HT1080 (cell line): ENCODE measurements at regions not wholly inside any gene's neighbourhood (a gene's known extent, or its start where the extent isn't known, plus 50 kb on each side); places are given as distances from the start of the nearest gene placed in this dataset.
A peak's percentile ranks its signal among the peaks of the same experiment; 100 is the strongest.
"Not testable (repeated sequence)": the region's sequence is repeated elsewhere in the genome, so short reads cannot be mapped to it uniquely, and the experiment has no call there.

Experiments used
- DNase-seq: peaks from one replicate; pipeline ENCODE4 v3.0.0-alpha.2; 2015; ENCODE audit warnings: low read depth

DNA sequence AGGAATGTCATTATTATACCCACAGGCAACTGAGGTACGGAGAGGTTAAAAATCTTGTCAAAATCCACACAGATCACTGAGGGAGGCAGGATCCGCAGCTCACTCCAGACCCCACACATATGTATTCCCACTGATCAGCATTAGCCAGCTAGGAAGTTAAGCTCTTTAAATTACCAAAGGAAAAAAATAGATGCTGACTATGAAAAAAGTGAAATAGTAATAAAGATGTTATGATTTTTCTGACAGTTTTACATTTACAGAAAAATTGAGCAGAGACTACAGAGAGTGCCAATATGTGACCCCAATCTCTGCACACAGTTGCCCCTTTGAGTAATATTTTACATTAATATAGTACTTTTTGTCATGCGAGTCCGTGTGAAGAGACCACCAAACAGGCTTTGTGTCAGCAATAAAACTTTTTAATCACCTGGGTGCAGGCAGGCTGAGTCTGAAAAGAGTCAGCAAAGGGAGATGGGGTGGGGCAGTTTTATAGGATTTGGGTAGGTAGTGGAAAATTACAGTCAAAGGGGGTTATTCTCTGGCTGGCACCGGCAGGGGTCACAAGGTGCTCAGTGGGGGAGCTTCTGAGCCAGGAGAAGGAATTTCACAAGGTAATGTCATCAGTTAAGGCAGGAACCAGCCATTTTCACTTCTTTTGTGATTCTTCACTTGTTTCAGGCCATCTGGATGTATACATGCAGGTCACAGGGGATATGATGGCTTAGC, 61.9 kb upstream of the NAA35 start:
- not testable (repeated sequence) for DNase-seq

DNA sequence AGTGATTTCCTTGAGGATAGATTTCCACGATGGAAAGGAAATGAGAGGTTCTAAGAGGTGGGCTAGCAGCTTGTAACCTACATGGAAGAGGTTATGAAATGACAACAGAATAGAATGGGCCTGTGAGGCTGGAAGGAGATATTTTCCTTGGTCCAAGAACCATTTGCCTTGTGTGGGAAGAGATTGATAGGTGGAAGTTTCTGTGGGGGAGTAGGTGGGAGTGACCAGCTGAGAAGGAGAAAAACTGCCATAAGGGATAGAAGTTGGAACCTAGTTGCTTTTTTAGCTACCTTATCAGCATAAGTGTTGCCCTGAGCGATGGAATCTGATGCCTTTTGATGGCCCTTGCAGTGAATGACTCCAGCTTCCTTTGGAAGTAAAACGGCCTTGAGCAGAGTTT, 60.4 kb upstream of the NAA35 start:
- not testable (repeated sequence) for DNase-seq

DNA sequence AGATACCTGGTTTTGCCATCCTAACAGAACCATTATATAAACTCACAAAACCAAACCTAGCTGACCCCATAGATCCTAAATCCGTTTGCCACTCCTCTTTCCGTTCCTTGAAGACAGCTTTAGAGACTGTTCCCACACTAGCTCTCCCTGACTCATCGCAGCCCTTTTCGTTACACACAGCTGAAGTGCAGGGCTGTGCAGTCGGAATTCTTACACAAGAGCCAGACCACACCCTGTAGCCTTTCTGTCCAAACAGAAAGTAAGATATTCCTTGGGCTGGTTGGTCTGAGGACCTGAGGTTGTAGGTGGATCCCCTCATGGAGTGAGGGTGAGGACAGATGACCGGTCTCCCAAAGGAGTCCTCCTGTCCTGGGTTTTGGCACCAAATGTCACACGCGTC, 56.7 kb upstream of the NAA35 start:
- DNase-seq = peak; percentile 65

DNA sequence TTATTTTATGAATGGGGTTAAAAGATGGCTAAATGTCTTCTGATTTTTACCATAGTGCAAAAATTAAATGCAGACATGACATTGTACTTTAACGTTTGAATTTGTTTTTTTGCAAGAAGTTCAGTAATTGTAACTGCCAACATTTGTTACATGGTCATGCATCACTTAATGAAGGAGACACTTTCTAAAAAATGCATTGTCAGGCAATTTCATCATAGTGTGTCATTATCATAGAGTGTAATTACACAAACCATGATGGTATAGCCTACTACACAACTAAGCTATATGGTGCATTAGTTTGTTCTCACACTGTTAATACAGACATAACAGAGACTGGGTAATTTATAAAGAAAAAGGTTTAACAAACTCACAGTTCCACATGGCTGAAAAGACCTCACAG, 50.0 kb upstream of the NAA35 start:
- no peak for DNase-seq
